SK-N-SH (cell line): ENCODE measurements at regions not wholly inside any gene's neighbourhood (a gene's known extent, or its start where the extent isn't known, plus 50 kb on each side); places are given as distances from the start of the nearest gene placed in this dataset.

Experiments used
- CTCF ChIA-PET: fragments of 300-600, 350-600 bp; formaldehyde crosslinking; extraction: SDS; loops from one replicate; lab custom pipeline; 2021; lab: Yijun Ruan, JAX
- POLR2A ChIA-PET: fragments of 350-600 bp; sonication (Branson Sonifier 250); formaldehyde crosslinking; extraction: SDS; loops from one replicate; lab custom pipeline; 2020; ENCODE audit warnings: antibody characterized with exemption, inconsistent platforms; lab: Yijun Ruan, JAX
- DNase-seq: peaks from one replicate; pipeline ENCODE4 v3.0.0; 2012
- H2AFZ ChIP-seq: fragments of 200-600 bp; sonication (generic); 2 replicates; pipeline ENCODE4 v1.8.1; 2016; ENCODE audit warnings: antibody characterized with exemption, mild to moderate bottlenecking, low read depth
- H3F3A ChIP-seq: fragments of 200-600 bp; sonication (generic); replicated peaks from 2 replicates; pipeline ENCODE3; 2016; ENCODE audit warnings: antibody characterized with exemption, mild to moderate bottlenecking; ENCODE audit not compliant: insufficient read depth
- H3K27ac ChIP-seq, 2 experiments: fragments of 200-500 bp in 1 of 2; fragments of 200-600 bp in 1 of 2; sonication (Bioruptor generic) in 1 of 2; sonication (generic), shearing (Covaris generic) in 1 of 2; 2 replicates each; pipeline versions ENCODE4 v1.5.1 to v1.6.1; 2014 to 2016; ENCODE audit warnings: low read depth in 2 of 2, inconsistent platforms in 1 of 2, low read length in 1 of 2, mild to moderate bottlenecking in 1 of 2, mixed read lengths in 1 of 2
- H3K27me3 ChIP-seq: fragments of 200-600 bp; sonication (generic), shearing (Covaris generic); 2 replicates; pipeline ENCODE4 v1.6.1; 2016; ENCODE audit warnings: mixed run types; ENCODE audit not compliant: insufficient read depth
- H3K36me3 ChIP-seq, 2 experiments: fragments of 200-500 bp in 1 of 2; fragments of 200-600 bp in 1 of 2; sonication (Bioruptor generic) in 1 of 2; sonication (generic) in 1 of 2; replicated peaks in 1 of 2; 2 replicates each; pipeline versions ENCODE3 to v1.5.1; 2014 to 2016; ENCODE audit warnings: low read length in 1 of 2, mild to moderate bottlenecking in 1 of 2; ENCODE audit not compliant: insufficient read depth in 2 of 2, control insufficient read depth in 1 of 2
- H3K4me1 ChIP-seq, 2 experiments: fragments of 200-500 bp in 1 of 2; fragments of 200-600 bp in 1 of 2; sonication (Bioruptor generic) in 1 of 2; sonication (generic), shearing (Covaris generic) in 1 of 2; 2 replicates each; pipeline versions ENCODE4 v1.5.1 to v1.6.1; 2014 to 2016; ENCODE audit warnings: low read depth in 1 of 2, low read length in 1 of 2, mixed run types in 1 of 2; ENCODE audit not compliant: insufficient read depth in 2 of 2, control insufficient read depth in 1 of 2
- H3K4me2 ChIP-seq: fragments of 200-600 bp; sonication (generic), shearing (Covaris generic); 2 replicates; pipeline ENCODE4 v1.6.1; 2017; ENCODE audit warnings: mixed run types
- H3K4me3 ChIP-seq, 2 experiments: fragments of 200-500 bp in 1 of 2; fragments of 200-600 bp in 1 of 2; sonication (Bioruptor generic) in 1 of 2; sonication (generic), shearing (Covaris generic) in 1 of 2; 2 replicates each; pipeline versions ENCODE4 v1.5.1 to v1.8.1; 2014 to 2016; ENCODE audit warnings: low read depth in 2 of 2, inconsistent platforms in 1 of 2, low read length in 1 of 2, mild to moderate bottlenecking in 1 of 2, mixed read lengths in 1 of 2, moderate library complexity in 1 of 2
- H3K79me2 ChIP-seq: fragments of 200-600 bp; sonication (generic); 2 replicates; pipeline ENCODE4 v1.8.1; 2017; ENCODE audit warnings: mild to moderate bottlenecking; ENCODE audit not compliant: insufficient read depth
- H3K9ac ChIP-seq: fragments of 200-600 bp; sonication (generic); 2 replicates; pipeline ENCODE4 v1.6.1; 2017; ENCODE audit warnings: mixed run types
- H3K9me2 ChIP-seq: fragments of 200-600 bp; sonication (generic); 2 replicates; pipeline ENCODE4 v1.6.1; 2017; ENCODE audit warnings: mixed run types
- H3K9me3 ChIP-seq: fragments of 200-600 bp; sonication (generic); 2 replicates; pipeline ENCODE4 v1.6.1; 2017; ENCODE audit warnings: mixed run types, mild to moderate bottlenecking, moderate library complexity
- H4K20me1 ChIP-seq: fragments of 200-600 bp; sonication (generic); 2 replicates; pipeline ENCODE4 v1.6.1; 2017; ENCODE audit warnings: mild to moderate bottlenecking, mixed run types; ENCODE audit not compliant: insufficient read depth
- CHD2 ChIP-seq: fragments of 150-350 bp; IDR thresholded peaks from 2 replicates; pipeline ENCODE4 v1.6.1; 2018; ENCODE audit warnings: low read length; ENCODE audit not compliant: partially characterized antibody
- ELF1 ChIP-seq: IDR thresholded peaks from 2 replicates; pipeline ENCODE4 v1.4.0; 2012
- EP300 ChIP-seq, 2 experiments: IDR thresholded peaks; 2 replicates each; pipeline versions ENCODE4 v1.4.0 to v1.6.1; 2012; ENCODE audit warnings: borderline replicate concordance in 1 of 2, low read depth in 1 of 2, low read length in 1 of 2
- FOSL2 ChIP-seq: IDR thresholded peaks from 2 replicates; pipeline ENCODE4 v1.4.0; 2012; ENCODE audit warnings: low read depth, mild to moderate bottlenecking, moderate library complexity, borderline replicate concordance
- FOXJ3 ChIP-seq: sonication (generic); formaldehyde crosslinking; IDR thresholded peaks from 2 replicates; pipeline ENCODE4 v1.5.1; 2020; ENCODE audit warnings: mild to moderate bottlenecking, missing genetic modification reagents
- GATA2 ChIP-seq: sonication (generic); formaldehyde crosslinking; IDR thresholded peaks from 2 replicates; pipeline ENCODE4 v1.5.0; 2020; ENCODE audit warnings: mild to moderate bottlenecking, missing genetic modification reagents
- JUND ChIP-seq: IDR thresholded peaks from 2 replicates; pipeline ENCODE4 v1.4.0; 2012
- MEF2A ChIP-seq: IDR thresholded peaks from 2 replicates; pipeline ENCODE4 v1.4.0; 2012; ENCODE audit warnings: low read depth, borderline replicate concordance
- NRF1 ChIP-seq: IDR thresholded peaks from 2 replicates; pipeline ENCODE4 v1.6.1; 2012; ENCODE audit warnings: low read depth, mild to moderate bottlenecking, low read length
- RAD21 ChIP-seq: IDR thresholded peaks from 2 replicates; pipeline ENCODE4 v1.6.1; 2012; ENCODE audit warnings: mild to moderate bottlenecking, low read length
- SIN3A ChIP-seq: IDR thresholded peaks from 2 replicates; pipeline ENCODE4 v1.6.1; 2012; ENCODE audit warnings: low read depth, mild to moderate bottlenecking, low read length, moderate library complexity, borderline replicate concordance
- TCF12 ChIP-seq: IDR thresholded peaks from 2 replicates; pipeline ENCODE4 v1.4.0; 2012
- YY1 ChIP-seq: IDR thresholded peaks from 2 replicates; pipeline ENCODE4 v1.4.0; 2012; ENCODE audit warnings: low read depth, mild to moderate bottlenecking
- WGBS: methylation state at CpG from one replicate; pipeline ENCODE4 v1.1.6; 2017; ENCODE audit warnings: low lambda C conversion rate; 5-methylcytosine and 5-hydroxymethylcytosine counted together
- TF ChIP-seq, protein P1 (sequence below): IDR thresholded peaks from 2 replicates; pipeline ENCODE4 v1.4.0; 2012; ENCODE audit warnings: low read depth
- TF ChIP-seq, protein P2 (sequence below): fragments of 200-600 bp; sonication (generic); IDR thresholded peaks from 2 replicates; pipeline ENCODE4 v1.6.1; 2017; ENCODE audit warnings: antibody characterized with exemption, mild to moderate bottlenecking, moderate library complexity

GRCh38 chr1:239247285-239247684, 139.1 kb upstream of the CHRM3 start:
- H3K4me1 ChIP-seq, result no peaks in the 10 kb centered on the region
- H3K36me3 ChIP-seq, result no peaks in the 10 kb centered on the region
- H3K79me2 ChIP-seq, result no peaks in the 10 kb centered on the region
- ChIA-PET POLR2A (no interaction called here), CTCF (interaction anchor here (0.8 kb wide), 1 partner anchor 12 kb away, joined by 4 read pairs; no protein-coding TSS in a partner anchor)
- H3K27me3 ChIP-seq, result no peaks in the 10 kb centered on the region
- TF ChIP-seq ELF1 (no peak), NRF1 (no peak), EP300 (IDR thresholded peaks at IDR 0.05; ENCODE audit: borderline replicate concordance in 1 of 2, low read depth in 1 of 2, low read length in 1 of 2) (no peak), TCF12 (no peak), FOSL2 (no peak), MEF2A (no peak), CHD2 (no peak), JUND (no peak), FOXJ3 (no peak), YY1 (no peak), GATA2 (CRISPR knock-in tag) (no peak)
- TF ChIP-seq, protein P1, sequence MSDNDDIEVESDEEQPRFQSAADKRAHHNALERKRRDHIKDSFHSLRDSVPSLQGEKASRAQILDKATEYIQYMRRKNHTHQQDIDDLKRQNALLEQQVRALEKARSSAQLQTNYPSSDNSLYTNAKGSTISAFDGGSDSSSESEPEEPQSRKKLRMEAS, result no peak
- no peak overlapping the region for H3K9ac ChIP-seq
- no peak for DNase-seq
- H3K4me2 ChIP-seq, result no peak overlapping the region
- no peaks in the 10 kb centered on the region for H3K9me2 ChIP-seq
- no peaks in the 10 kb centered on the region for H3F3A ChIP-seq
- no peak overlapping the region for H3K4me3 ChIP-seq
- no peaks in the 10 kb centered on the region for H3K9me3 ChIP-seq
- H2AFZ ChIP-seq, result no peak overlapping the region
- H3K27ac ChIP-seq, result no peak overlapping the region
- no peaks in the 10 kb centered on the region for H4K20me1 ChIP-seq

DNA sequence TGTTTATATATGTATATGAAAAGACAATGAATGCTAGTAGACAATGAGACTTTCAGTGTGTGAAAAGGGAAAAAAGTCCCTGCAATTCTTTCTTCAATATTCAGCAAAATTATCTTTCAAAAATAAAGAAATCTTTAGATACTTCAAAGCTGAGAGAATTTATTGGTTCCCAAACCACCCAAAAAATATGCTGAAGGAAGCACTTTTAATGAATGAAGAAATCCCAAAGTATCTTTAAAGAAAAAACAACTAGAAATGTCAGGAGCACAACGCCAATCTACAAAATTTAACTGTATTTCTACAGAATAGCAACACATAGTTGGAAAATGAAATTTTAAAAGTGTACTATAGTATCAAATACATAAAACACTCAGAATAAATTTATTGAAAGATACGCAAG, 142.3 kb upstream of the CHRM3 start:
- Histone ChIP-seq H3K9me3 (no peaks in the 10 kb centered on the region), H3K79me2 (no peaks in the 10 kb centered on the region), H3K4me3 (no peak overlapping the region), H3K27me3 (no peaks in the 10 kb centered on the region), H3K9ac (no peak overlapping the region), H3K4me2 (no peak overlapping the region), H3K36me3 (no peaks in the 10 kb centered on the region), H3K4me1 (no peaks in the 10 kb centered on the region), H3F3A (no peaks in the 10 kb centered on the region), H3K9me2 (no peaks in the 10 kb centered on the region), H4K20me1 (no peaks in the 10 kb centered on the region), H2AFZ (no peak overlapping the region), H3K27ac (no peak overlapping the region)
- CTCF ChIA-PET, result no interaction called here
- DNase-seq, result no peak
- POLR2A ChIA-PET, result no interaction called here
- 36% methylated on average over 2 of the region's 2 CpGs for WGBS
- TF ChIP-seq YY1, result no peak
- TF ChIP-seq MEF2A, result no peak
- no peak for TF ChIP-seq SIN3A
- TF ChIP-seq, protein P2, sequence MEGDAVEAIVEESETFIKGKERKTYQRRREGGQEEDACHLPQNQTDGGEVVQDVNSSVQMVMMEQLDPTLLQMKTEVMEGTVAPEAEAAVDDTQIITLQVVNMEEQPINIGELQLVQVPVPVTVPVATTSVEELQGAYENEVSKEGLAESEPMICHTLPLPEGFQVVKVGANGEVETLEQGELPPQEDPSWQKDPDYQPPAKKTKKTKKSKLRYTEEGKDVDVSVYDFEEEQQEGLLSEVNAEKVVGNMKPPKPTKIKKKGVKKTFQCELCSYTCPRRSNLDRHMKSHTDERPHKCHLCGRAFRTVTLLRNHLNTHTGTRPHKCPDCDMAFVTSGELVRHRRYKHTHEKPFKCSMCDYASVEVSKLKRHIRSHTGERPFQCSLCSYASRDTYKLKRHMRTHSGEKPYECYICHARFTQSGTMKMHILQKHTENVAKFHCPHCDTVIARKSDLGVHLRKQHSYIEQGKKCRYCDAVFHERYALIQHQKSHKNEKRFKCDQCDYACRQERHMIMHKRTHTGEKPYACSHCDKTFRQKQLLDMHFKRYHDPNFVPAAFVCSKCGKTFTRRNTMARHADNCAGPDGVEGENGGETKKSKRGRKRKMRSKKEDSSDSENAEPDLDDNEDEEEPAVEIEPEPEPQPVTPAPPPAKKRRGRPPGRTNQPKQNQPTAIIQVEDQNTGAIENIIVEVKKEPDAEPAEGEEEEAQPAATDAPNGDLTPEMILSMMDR, result no peak
- TF ChIP-seq RAD21, result no peak
- TF ChIP-seq CHD2, result no peak
